Myocyte (in vitro differentiated cells): ENCODE measurements at regions not wholly inside any gene's neighbourhood (a gene's known extent, or its start where the extent isn't known, plus 50 kb on each side); places are given as distances from the start of the nearest gene placed in this dataset.

Experiments
- DNase-seq: peaks from one replicate; pipeline ENCODE4 v3.0.0-alpha.2; 2012; ENCODE audit warnings: low read depth

DNA sequence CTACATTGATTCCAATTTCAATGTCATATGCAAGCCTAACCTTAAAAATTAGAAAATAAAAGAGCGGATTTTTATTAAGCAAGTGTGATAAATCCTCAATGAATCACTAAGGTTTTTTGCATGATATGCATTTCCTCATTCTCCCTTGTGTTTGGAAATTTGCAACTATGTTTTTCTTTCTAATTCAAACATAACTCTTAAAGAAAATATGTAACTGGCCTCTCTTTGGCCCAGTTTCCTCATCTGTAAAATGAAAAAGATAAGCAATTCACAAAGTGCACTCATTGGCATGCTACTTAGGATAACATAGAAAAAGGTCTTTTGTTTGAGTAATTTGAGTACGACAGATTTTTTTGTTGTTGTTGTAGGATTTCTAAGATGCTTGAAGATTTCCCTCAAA, 295.5 kb downstream of the CDH11 start:
- no peak for DNase-seq

- DNase-seq: peak; percentile 44
These were observed 298.3 kb downstream of the CDH11 start for GRCh38 chr16:64823481-64824075.

- no peak for DNase-seq
These were observed 311.8 kb downstream of the CDH11 start for GRCh38 chr16:64809876-64810629.

DNA sequence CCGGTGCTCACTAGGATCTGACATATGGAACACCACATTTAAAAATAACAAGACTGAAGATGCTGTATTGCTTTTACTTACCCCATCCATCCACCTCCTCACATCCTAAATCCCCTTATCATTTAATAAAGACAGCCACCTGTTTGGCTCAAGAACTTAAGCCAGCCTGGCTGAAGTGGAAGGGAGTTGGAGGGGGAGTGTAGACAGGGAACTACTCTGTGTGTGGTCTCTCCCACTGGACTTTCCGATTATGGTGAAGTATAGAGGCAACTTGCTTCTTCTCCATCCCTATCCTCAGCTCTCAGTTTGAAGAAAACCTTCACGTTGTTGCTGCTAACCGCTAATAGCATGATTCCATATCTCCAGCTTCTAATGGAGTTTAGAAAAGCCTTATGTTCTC, 313.4 kb downstream of the CDH11 start:
- DNase-seq: peak; percentile 10

DNA sequence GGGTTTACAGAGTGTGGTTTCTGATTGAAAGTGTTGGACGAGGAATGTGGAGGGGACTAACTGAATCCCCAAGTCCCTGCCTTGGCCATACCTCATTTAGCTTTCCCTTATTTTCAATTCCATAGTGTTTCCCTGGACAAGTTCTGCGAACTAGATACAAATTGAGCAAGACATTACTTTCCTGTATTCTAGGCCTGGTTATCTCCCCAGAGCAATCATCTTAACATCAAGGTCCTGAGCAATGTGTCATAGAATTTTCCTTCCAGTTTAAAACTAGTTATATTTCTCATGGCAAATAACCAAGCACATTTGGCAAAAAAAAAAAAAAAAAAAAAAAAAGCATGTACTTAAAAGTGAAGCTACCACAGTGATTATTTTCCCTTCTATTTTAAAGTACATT, 330.1 kb downstream of the CDH11 start:
- no peak for DNase-seq

DNA sequence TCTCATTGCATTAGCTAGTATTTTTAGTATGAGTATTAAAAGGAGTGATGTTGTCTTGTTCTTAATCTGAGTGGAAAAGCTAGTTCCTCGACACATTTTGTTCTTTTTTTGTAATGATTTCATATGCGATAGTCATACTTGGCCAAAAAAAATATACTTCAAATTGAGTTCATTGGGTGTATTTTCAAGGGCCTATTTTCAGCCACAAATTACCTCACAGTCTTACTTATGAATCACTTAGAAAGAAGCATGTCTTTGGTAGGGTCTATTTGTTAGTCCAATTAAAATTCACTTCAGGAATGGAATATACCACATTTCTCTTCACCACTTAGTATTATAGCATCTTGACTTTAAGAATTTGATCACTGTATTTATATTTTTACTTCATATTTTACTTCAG, 337.2 kb downstream of the CDH11 start:
- no peak for DNase-seq

- no peak for DNase-seq
These were observed 339.4 kb downstream of the CDH11 start for GRCh38 chr16:64782484-64782883.

- DNase-seq: no peak
These were observed 341.4 kb downstream of the CDH11 start for GRCh38 chr16:64780445-64780844.

GRCh38 chr16:64778777-64779176, 343.1 kb downstream of the CDH11 start:
- no peak for DNase-seq

DNA sequence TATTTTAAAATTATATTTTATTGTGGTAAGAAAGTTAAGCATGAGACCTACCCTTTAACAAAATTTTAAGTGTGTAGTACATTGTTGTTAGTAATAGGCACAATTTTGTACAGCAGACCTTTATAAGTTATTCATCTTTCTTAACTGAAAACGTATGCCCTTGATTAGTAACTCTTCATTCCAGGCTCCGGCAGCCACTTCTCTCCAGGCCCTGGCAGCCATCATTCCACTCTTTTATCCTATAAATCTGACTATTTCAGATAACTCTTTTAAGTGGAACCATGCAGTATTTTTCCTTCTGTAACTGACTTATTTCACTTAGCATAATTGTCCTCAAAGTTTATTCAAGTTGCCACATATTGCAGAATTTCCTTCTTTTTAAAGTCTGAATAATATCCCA, 348.2 kb downstream of the CDH11 start:
- no peak for DNase-seq

DNA sequence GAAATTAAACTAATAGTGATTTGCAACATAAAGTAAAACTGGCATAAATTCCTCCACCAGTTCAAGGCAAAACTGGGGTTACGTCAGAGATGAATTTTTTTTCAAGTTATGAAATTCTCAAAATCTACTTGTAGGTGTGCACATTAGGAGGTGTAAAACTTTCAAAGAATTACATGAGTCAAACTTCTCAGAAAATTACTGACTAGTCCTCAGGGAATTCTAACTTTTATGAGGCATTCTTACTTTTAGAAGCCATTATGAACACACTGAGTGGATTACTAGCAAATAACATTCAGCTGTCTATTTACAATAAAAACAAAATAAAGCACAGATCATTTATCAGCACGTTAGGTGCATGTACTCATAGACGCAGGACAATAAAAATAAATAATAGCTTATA, 348.7 kb downstream of the CDH11 start:
- DNase-seq: no peak

DNA sequence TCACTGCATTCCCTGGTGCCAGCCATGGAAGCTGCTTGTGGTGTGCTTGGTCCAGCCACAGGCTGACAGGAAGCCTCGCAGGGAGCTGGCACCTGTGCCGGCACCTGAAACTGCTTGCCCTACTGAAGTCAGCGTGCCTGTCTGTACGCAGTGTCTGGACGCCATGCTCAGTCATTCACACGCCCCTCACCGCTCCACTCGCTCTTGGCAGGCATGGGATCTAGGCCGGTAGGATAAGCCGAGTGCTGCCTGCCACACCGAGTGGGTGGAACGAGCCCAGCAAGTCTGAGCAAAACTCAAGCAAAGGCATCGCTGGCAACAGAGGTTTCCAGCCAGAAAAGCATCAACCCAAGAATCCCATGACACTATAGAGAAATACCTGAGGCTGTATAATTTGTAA, 350.6 kb downstream of the CDH11 start:
- no peak for DNase-seq

GRCh38 chr16:64762211-64762610, 359.7 kb downstream of the CDH11 start:
- no peak for DNase-seq

DNA sequence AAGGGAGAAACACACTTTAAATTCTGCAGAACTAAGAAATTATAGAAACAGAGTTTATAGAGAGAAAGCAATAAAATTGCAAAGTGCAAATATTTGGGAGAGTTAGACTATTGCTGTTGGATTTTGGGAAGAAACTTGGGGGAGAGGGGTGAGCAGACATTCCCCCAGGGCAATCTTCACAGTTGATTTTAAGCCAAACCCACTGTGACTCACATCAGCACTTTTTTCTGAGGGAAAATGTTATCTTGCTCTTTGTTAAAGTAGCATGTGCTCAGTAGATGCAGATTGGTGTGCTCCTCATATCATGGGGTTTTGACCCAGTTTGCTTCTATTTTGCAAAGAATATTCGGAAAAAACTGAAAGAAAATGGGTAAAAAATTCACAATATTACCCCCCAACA, 367.6 kb downstream of the CDH11 start:
- DNase-seq: no peak

DNA sequence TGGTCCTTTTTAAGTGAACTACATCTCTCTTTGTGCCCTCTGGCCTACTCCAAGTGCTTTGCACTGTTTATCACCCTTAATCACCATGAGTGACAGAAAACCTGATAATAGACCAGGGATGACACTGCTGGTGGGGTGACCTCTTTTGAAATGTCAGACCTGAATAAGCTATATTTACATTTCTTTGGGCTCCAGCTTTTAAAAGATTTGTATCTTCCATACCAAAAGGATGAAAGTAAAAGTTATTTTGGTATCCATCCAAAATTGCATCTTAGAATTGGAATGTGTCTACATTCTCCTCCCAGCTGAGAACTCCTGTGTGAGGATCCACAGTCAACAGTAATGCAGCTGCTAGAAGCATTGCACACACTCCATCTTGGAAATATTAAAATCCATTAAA, 370.0 kb downstream of the CDH11 start:
- peak; percentile 42 for DNase-seq

- DNase-seq: no peak
These were observed 372.5 kb downstream of the CDH11 start for GRCh38 chr16:64749346-64749745.

DNA sequence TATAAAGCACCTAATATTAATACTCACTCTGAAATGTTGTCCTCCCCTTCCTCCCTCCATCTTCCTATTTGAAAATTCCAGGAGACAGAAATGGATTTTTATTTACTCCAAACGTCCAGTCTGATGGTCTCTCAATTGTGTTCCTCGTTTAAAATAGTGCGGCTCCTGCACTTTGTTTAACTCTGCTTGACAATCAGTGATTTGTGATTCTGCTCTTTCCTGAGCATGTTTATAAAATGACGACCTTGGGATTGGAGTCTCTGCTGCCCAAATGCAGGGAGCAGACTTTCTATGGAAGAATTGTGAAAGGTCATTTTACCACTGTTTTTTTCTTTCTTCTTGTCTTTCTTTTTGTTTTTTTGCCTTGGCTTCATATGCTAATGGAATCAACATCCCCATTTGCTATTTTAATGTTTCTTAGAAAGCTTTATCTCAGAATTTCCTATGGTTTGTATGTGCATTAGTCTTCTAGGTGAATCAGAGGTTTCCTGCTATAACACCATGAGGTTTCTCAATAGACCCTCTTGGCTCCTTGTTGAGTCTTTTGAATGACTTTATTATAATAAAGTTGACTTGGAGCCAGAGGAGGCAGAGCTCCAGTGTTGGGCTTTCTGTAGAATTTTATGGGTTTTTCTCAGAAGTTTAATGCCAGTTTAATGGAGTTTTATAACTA, 376.5 kb downstream of the CDH11 start:
- DNase-seq: no peak

GRCh38 chr16:64742455-64743223, 379.2 kb downstream of the CDH11 start:
- DNase-seq: no peak

DNA sequence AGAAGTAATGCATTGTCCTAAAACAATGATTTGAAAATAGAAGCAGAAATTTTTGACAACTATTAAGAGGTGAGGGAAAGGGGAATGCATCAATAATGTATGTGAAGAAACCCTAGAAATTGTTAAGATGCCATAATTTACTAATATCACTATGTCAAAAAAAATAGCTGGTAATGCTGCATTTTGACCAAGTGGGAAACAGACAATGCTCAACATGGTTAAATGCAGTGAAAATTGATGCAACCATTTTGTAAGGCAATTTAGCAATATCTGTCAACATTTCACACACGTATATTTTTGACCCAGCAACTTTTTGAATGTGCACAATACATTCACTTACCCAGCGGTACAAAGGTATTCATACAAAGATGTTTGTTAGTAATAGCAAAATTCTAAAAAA, 381.6 kb downstream of the CDH11 start:
- DNase-seq: no peak

GRCh38 chr16:64738321-64738960, 383.4 kb downstream of the CDH11 start:
- peak; percentile 12 for DNase-seq

DNA sequence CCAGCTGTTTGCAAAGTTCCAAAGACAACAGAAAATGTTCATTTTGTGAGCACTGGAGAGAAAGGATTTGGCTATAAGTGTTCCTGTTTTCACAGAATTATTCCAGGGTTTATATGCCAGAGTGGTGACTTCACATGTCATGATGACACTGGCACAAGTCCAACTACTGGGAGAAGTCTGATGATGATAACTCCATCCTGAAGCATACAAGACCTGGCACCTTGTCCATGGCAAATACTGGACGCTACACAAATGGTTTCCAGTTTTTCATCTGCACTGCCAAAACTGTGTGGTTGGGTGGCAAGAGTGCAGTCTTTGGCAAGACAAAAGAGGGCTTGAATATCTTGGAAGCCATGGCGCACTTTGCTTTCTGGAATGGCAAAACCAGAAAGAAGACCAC, 385.0 kb downstream of the CDH11 start:
- no peak for DNase-seq
